HG02610 (cell line): ENCODE measurements at regions not wholly inside any gene's neighbourhood (a gene's known extent, or its start where the extent isn't known, plus 50 kb on each side); places are given as distances from the start of the nearest gene placed in this dataset.
"Not testable (repeated sequence)": the region's sequence is repeated elsewhere in the genome, so short reads cannot be mapped to it uniquely, and the experiment has no call there.

Experiments used
- ATAC-seq: cut with Tn5 transposase; IDR thresholded peaks from one replicate; pipeline ENCODE4 v1.9.1; 2021; ENCODE audit warnings: mild to moderate bottlenecking, moderate library complexity; ENCODE audit not compliant: unreplicated experiment

- no peak for ATAC-seq
Measured at GRCh38 chr6:90374201-90374600, 77.6 kb upstream of the BACH2 start.

GRCh38 chr6:90372885-90373284 lies 76.2 kb upstream of the BACH2 start:
- no peak for ATAC-seq

GRCh38 chr6:90372450-90372849 lies 75.8 kb upstream of the BACH2 start:
- ATAC-seq = no peak

- ATAC-seq = no peak
Measured at GRCh38 chr6:90370493-90370959, 73.9 kb upstream of the BACH2 start.

GRCh38 chr6:90369651-90370050 lies 73.0 kb upstream of the BACH2 start:
- no peak for ATAC-seq

GRCh38 chr6:90369024-90369519 lies 72.4 kb upstream of the BACH2 start:
- ATAC-seq = peak; percentile 99

GRCh38 chr6:90368601-90369000 lies 72.0 kb upstream of the BACH2 start:
- no peak for ATAC-seq

GRCh38 chr6:90368001-90368400 lies 71.4 kb upstream of the BACH2 start:
- ATAC-seq = no peak

GRCh38 chr6:90365565-90366219 lies 69.0 kb upstream of the BACH2 start:
- ATAC-seq = no peak

GRCh38 chr6:90365002-90365401 lies 68.4 kb upstream of the BACH2 start:
- ATAC-seq = no peak

GRCh38 chr6:90364286-90364685 lies 67.6 kb upstream of the BACH2 start:
- no peak for ATAC-seq

- no peak for ATAC-seq
Measured at GRCh38 chr6:90362318-90362717, 65.7 kb upstream of the BACH2 start.

GRCh38 chr6:90361174-90361573 lies 64.5 kb upstream of the BACH2 start:
- no peak for ATAC-seq

GRCh38 chr6:90358036-90358770 lies 61.6 kb upstream of the BACH2 start:
- ATAC-seq = not testable (repeated sequence)

GRCh38 chr6:90356012-90356421 lies 59.4 kb upstream of the BACH2 start:
- ATAC-seq = no peak

- no peak for ATAC-seq
Measured at GRCh38 chr6:90354961-90355360, 58.3 kb upstream of the BACH2 start.

- no peak for ATAC-seq
Measured at GRCh38 chr6:90351696-90352095, 55.1 kb upstream of the BACH2 start.

- no peak for ATAC-seq
Measured at GRCh38 chr6:90350689-90351554, 54.3 kb upstream of the BACH2 start.

GRCh38 chr6:90347411-90347851 lies 50.8 kb upstream of the BACH2 start:
- ATAC-seq = no peak

GRCh38 chr6:90346729-90347128 lies 50.1 kb upstream of the BACH2 start:
- no peak for ATAC-seq
